ENCODE measurements at regions not wholly inside any gene's neighbourhood (a gene's known extent, or its start where the extent isn't known, plus 50 kb on each side); places are given as distances from the start of the nearest gene placed in this dataset.

GRCh38 chr3:35971686-35972085 is 332.4 kb downstream of the ARPP21 start:
- TF ChIP-seq, protein P1, sequence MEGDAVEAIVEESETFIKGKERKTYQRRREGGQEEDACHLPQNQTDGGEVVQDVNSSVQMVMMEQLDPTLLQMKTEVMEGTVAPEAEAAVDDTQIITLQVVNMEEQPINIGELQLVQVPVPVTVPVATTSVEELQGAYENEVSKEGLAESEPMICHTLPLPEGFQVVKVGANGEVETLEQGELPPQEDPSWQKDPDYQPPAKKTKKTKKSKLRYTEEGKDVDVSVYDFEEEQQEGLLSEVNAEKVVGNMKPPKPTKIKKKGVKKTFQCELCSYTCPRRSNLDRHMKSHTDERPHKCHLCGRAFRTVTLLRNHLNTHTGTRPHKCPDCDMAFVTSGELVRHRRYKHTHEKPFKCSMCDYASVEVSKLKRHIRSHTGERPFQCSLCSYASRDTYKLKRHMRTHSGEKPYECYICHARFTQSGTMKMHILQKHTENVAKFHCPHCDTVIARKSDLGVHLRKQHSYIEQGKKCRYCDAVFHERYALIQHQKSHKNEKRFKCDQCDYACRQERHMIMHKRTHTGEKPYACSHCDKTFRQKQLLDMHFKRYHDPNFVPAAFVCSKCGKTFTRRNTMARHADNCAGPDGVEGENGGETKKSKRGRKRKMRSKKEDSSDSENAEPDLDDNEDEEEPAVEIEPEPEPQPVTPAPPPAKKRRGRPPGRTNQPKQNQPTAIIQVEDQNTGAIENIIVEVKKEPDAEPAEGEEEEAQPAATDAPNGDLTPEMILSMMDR (IDR thresholded peaks at IDR 0.05): no peak
- no peak for TF ChIP-seq POLR2A (IDR thresholded peaks at IDR 0.05)
- no peak for TF ChIP-seq EP300 (IDR thresholded peaks at IDR 0.05)

Data from upper lobe of left lung (tissue), 4 donors.